Coronary artery (tissue), 2 donors: ENCODE measurements at regions not wholly inside any gene's neighbourhood (a gene's known extent, or its start where the extent isn't known, plus 50 kb on each side); places are given as distances from the start of the nearest gene placed in this dataset.
"Not testable (repeated sequence)": the region's sequence is repeated elsewhere in the genome, so short reads cannot be mapped to it uniquely, and the experiment has no call there.

Source experiments
- DNase-seq: peaks from one replicate; pipeline ENCODE4 v3.0.0-alpha.2; 2017; ENCODE audit warnings: low spot score
- H3K27ac ChIP-seq, 2 donors: fragments of 200-600 bp; sonication (generic); one replicate each; pipeline ENCODE4 v1.5.1; 2016 to 2019
- H3K4me3 ChIP-seq: fragments of 200-600 bp; sonication (generic); 2 replicates; pipeline ENCODE4 v1.5.1; 2016; ENCODE audit warnings: mild to moderate bottlenecking, moderate library complexity
- CTCF ChIP-seq: fragments of 200-600 bp; sonication (generic); IDR thresholded peaks from one replicate; pipeline ENCODE4 v1.5.1; 2019; ENCODE audit warnings: antibody characterized with exemption

DNA sequence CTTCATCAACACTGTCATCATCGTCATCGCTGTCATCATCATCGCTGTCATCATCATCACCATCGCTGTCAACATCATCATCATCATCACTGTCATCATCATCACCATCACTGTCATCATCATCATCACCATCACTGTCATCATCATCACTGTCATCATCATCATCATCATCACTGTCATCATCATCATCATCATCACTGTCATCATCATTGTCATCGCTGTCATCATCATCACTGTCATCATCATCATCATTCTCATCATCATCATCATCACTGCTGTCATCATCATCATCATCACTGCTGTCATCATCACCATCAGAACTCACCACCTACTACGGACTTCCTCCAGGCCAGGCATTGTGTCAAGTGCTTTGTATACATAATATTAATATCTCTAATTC lies 160.6 kb downstream of the AIPL1 start:
- no peak for TF ChIP-seq CTCF
- H3K4me3 ChIP-seq = no peak overlapping the region
- DNase-seq = no peak
- no peak overlapping the region for H3K27ac ChIP-seq

DNA sequence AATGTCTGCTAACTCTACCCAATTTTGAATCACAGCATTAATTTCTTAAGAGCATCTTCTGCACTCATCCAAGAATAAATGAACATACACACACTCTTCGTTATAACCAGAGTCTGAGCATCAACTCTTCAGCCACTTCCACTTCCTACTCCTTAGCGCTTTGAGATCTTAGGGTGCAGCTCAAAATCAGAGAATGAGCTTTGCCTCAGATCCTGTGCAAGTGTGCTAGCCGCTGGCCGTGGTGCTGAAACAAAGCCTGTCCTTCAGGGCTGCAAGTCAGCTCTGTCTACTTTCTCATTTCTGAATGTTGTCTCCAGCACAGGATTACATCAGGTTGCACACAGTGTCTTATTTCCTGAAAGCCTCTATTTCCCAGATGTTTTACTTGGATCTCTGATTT lies 165.4 kb downstream of the AIPL1 start:
- no peak overlapping the region for H3K4me3 ChIP-seq
- DNase-seq = no peak
- no peak overlapping the region for H3K27ac ChIP-seq
- no peak for TF ChIP-seq CTCF

DNA sequence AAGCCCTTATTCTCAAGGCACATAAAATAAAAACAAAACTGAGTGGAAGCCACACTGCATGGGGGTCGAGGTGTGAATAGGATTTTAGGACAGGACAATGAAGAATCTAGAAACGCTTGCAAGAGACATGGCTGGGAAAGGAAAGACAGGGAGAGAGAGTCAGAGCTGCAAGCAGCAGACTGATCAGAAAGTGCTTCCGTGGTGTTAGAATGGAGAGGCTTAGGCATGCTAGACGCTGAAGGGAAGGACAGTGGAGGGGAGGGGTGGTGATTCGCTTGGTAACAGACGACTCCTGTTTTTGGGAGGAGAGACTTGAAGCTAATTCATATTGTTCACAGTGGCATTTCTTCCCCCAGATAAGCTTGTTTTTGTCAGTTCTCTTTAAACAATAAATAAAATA lies 173.5 kb downstream of the AIPL1 start:
- DNase-seq = no peak
- no peak overlapping the region for H3K27ac ChIP-seq
- no peak for TF ChIP-seq CTCF
- H3K4me3 ChIP-seq = no peak overlapping the region

DNA sequence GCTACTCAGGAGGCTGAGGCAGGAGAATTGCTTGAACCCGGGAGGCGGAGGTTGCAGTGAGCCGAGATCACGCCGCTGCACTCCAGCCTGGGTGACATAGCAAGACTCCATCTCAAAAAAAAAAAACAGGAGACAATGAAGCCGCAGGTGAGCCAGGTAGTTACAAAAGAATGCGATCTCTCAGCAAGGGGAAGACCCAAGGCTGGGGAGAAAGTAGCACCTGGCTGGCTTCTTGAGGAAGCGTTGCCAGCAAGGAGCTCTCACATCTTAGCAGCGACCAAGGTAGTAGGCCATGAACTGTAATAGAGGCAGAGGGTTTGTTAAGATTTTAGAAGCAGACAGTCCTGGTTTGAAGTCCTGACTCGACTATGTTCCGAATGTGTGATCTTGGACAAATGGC lies 175.0 kb downstream of the AIPL1 start:
- H3K27ac ChIP-seq = no peak overlapping the region
- TF ChIP-seq CTCF = no peak
- no peak for DNase-seq
- no peak overlapping the region for H3K4me3 ChIP-seq

DNA sequence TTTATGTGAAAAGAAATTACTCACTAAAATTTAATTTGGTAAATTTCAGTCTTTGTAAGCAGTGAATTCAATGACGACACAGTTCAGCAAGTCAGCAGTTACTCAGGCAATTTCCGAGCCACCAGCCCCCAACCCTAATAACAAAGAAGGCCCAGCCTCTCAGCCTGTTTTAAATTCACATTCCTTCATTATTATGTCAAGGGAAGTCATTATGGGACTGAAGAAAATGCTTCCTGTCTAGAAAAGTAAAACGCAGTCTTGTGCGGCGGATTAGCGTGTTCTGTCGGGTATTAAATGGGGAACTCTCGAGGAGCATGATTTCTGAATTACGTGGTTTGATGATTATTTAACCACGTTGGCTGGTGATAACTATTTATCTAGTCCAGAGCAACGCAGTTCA lies 177.6 kb downstream of the AIPL1 start:
- no peak overlapping the region for H3K4me3 ChIP-seq
- no peak for TF ChIP-seq CTCF
- no peak overlapping the region for H3K27ac ChIP-seq
- DNase-seq = no peak

- no peak for TF ChIP-seq CTCF
- Histone ChIP-seq H3K27ac (no peak overlapping the region), H3K4me3 (no peak overlapping the region)
- no peak for DNase-seq
Observed at GRCh38 chr17:6255322-6255721, 179.6 kb downstream of the AIPL1 start.

DNA sequence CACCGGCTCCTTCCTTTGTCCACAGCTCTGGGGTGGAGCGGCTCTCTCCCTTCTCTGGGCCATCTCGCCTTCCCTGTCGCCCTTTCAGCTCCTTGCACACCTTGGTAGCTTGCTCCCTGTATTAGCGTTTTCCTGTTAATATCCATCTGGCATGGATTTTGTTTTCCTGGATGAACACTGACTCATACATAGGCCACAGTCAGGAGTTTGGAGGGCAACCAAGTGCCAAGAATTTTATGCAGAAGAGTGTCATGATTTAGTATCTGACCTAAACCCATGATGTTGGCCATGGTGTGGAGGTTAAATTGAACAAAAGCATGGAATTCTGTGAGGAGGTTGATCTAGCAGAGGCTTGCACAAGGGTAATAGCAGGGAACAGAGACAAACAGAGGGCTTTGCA lies 180.9 kb downstream of the AIPL1 start:
- Histone ChIP-seq H3K27ac (no peak overlapping the region), H3K4me3 (no peak overlapping the region)
- no peak for TF ChIP-seq CTCF
- no peak for DNase-seq

DNA sequence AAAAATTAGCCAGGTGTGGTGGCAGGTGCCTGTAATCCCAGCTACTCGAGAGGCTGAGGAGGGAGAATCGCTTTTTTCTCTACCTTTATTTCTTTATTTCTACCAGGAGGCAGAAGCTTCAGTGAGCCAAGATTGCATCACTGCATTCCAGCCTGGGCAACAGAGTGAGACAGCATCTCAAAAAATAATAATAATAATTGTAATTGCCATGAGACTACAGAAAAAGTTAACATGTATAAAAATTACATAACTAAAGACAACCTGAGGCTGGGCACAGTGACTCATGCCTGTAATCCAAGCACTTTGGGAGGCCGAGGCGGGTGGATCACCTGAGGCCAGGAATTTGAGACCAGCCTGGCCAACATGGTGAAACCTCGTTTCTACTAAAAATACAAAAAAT lies 181.5 kb downstream of the WSCD1 start:
- not testable (repeated sequence) for H3K27ac ChIP-seq, H3K4me3 ChIP-seq, DNase-seq
